T-helper 2 cell treated with Interferon-gamma antibody and Interleukin-4, amounts not matched to agents 100 ng/mL and 5 ng/mL, for 36 hours (primary cell): ENCODE measurements at regions not wholly inside any gene's neighbourhood (a gene's known extent, or its start where the extent isn't known, plus 50 kb on each side); places are given as distances from the start of the nearest gene placed in this dataset.

ENCODE experiments used
- intact Hi-C: fragments of 100-400 bp; cut with micrococcal nuclease; formaldehyde crosslinking; loops from one replicate; pipeline ENCODE4 v1.15.1; 2023

- intact Hi-C loops = no loop called here
These were observed 302.7 kb upstream of the ZFP64 start for GRCh38 chr20:52494244-52494643.

DNA sequence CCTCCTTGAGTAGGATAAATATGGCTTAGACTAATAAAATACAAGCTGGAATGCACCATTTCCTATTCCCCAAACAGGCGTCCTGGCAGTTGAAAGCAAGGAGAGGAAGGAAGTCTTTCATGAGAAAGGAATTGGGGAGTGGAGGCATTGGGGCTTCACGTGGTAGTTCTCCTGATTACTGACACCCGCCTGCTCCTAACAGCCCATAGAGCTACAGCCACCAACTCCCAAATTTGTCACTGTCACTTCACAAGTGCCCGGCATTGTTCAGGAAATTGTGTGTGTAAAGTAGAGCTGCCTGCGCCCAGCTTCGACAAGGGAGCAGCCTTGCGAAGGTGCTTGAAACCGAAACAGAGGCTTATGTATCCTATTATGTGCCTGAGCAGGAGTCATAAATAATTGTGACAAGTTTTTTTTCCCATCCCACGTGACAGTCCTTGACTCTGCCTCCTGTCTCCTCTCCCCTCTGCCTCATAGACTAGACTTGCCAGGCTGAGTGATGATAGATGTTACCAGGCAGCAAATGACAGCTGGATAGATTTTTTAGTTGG, 301.7 kb upstream of the ZFP64 start:
- intact Hi-C loops = no loop called here

GRCh38 chr20:52490711-52491430, 299.3 kb upstream of the ZFP64 start:
- intact Hi-C loops = no loop called here

- intact Hi-C loops = no loop called here
These were observed 292.9 kb upstream of the ZFP64 start for GRCh38 chr20:52484438-52484837.

DNA sequence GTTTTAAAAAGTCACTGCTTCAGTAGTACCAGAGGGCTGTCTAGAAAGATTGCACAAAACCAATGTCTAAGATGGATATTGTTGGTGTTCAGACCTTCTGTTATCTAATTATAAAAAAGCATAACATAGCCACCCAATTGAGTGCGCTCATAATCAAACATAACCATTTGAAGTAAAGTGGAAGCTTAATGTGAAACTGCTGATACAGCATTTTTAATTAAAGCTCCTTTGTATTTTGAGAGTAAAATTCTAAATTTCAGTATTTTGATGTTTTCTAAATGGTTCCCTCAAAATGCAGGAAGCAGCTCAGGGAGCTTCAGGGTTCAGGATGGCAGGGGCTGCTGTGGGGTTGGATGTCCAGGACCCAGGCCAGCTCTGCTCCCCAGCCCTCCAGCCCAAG, 291.8 kb upstream of the ZFP64 start:
- intact Hi-C loops = no loop called here

- intact Hi-C loops = no loop called here
These were observed 290.5 kb upstream of the ZFP64 start for GRCh38 chr20:52482044-52482443.

DNA sequence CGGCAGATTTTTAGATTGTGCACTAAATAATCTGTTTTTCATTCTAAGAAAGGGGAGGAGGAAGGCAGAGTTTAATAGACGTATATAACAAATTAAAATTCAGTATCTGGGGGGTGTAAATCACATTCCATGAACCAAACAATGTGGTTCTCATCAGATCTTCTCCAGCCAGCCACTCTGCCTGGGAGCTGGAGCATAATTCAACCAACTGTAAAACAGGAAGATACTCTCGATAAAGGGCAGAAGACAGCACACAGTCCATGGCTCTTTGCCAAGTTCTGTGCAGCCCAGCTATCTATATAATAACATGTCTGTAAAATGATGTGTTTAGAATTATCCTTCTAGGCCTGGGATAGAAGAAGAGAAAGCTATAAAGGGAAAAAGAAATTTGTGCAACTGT, 289.9 kb upstream of the ZFP64 start:
- intact Hi-C loops = no loop called here

GRCh38 chr20:52476074-52476750, 284.6 kb upstream of the ZFP64 start:
- intact Hi-C loops = no loop called here

DNA sequence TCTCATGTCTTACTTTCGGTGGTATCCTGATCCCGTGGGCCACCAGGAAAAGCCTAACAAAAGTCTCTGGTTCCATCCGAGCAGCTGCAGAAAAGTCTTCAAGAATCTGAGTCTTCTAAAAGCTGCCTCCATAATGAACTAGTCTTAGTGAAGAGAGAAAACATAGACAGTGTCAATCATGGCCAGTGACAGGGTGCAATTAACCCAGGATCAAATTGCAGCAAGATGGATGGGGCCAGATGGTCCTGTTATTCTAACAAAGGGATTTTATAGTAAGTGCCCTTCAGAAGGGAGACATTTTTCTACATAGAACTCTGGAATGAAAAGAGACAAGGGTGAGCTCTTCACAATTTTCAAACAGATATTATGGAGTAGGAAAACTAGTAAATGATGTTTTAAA, 281.6 kb upstream of the ZFP64 start:
- intact Hi-C loops = no loop called here

DNA sequence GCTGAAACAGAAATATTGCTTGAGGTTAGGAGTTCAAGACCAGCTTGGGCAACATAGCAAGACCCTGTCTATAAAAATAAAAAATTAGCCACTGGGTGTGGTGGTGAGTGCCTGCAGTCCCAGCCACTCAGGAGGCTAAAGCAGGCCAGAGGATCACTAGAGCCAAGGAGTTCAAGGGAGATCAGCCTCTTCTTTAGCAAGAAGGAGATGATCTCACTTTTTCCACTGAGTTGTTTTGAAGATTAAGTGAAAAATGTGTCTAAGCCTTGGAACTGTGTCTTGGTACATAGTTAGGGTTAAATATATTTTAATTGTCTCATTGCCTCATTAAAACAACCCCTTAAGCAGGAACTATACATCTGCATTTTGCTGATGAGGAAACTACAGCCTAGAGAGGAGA, 279.0 kb upstream of the ZFP64 start:
- intact Hi-C loops = no loop called here

DNA sequence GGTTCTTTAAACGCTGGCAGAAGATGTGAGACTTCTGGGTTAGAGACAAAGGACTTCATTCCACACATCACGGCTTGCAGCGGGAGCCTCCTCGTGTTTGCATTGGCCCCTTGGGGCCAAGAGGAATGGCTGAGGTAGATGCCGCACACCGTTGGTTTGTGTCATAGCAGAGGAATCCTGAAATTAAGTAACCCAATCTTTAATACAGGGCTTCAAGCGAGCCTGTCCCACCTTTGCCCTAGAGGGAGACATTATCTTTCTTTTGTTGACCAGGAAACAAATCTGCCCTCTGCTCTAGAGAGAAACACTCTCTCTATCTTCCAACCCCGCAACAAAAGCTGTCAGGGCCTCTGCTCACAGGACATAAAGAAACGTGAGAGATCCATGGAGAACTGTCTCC, 277.5 kb upstream of the ZFP64 start:
- intact Hi-C loops = no loop called here

DNA sequence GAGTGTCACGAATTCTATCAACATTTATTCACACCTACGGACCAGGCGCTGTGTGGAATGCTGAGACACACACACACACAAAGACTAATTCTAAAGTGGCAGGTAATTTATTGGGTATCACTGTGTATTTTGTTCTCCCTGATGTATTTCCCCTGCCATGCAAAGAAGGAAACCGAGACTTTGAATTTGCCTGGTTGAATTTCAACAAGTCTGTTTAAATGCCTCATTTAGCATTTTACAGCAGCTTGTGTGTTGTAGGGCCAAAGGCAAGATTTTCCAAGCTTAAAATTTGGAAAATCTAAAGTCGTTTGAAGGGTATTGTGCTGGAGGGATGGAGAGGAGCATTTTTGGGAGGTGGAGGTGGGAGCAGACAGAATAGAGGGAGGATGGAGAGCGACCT, 274.4 kb upstream of the ZFP64 start:
- intact Hi-C loops = no loop called here

DNA sequence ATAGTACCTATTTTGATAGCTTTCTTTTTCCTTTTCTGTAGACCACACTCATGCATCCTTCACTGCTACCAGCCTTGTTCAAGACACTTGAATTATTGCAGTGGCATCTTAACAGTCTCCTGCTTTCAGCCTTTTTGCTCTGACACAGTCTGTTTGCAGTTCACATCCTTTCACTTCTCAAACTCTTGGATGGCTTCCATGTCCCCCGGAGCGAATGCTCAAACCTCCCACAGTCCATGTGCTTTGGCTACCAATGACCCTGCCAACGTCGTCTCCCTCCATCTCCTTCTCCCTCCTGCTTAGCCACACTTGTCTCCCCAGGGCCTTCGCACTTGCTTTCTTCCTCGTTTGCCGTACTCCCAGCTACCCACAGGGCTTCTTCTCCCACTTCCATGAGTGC, 270.0 kb upstream of the ZFP64 start:
- intact Hi-C loops = no loop called here

- intact Hi-C loops = no loop called here
These were observed 267.6 kb upstream of the ZFP64 start for GRCh38 chr20:52459150-52459549.

DNA sequence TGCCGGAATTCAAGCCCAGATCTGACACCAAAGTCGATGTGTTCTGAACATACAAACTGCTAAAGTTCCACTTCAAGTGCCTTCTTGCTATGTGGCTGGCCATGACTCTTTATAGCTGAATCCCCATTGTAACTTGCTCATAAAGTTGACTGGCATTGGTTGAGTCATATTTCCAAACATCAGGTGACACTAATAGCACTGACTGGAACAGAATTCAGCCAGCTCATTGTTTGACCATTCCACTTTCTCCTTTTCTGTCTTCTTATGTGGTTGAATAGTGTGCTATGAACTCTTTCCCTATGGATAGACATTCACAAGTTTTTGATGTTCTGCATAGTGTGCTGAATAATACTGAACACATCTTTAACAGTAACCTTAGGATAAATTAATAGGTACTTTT, 266.2 kb upstream of the ZFP64 start:
- intact Hi-C loops = no loop called here

- intact Hi-C loops = no loop called here
These were observed 263.1 kb upstream of the ZFP64 start for GRCh38 chr20:52454660-52455059.

- intact Hi-C loops = no loop called here
These were observed 257.1 kb upstream of the ZFP64 start for GRCh38 chr20:52448513-52449232.

DNA sequence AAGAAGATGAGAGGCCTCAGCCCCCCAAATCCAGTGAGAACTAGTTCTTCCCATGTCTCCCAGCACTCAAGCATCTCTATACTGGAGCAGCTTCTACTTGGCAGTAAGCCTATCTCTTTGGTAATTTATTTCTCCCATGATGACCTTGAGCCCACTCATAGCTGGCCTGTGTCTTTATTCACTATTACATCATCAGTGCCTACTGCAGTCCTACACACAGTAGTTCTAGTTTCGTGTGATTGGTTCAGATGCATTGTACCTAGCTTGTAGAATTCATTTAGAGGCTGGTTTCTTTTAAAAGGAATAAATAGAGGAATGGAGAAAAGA, 255.6 kb upstream of the ZFP64 start:
- intact Hi-C loops = no loop called here

DNA sequence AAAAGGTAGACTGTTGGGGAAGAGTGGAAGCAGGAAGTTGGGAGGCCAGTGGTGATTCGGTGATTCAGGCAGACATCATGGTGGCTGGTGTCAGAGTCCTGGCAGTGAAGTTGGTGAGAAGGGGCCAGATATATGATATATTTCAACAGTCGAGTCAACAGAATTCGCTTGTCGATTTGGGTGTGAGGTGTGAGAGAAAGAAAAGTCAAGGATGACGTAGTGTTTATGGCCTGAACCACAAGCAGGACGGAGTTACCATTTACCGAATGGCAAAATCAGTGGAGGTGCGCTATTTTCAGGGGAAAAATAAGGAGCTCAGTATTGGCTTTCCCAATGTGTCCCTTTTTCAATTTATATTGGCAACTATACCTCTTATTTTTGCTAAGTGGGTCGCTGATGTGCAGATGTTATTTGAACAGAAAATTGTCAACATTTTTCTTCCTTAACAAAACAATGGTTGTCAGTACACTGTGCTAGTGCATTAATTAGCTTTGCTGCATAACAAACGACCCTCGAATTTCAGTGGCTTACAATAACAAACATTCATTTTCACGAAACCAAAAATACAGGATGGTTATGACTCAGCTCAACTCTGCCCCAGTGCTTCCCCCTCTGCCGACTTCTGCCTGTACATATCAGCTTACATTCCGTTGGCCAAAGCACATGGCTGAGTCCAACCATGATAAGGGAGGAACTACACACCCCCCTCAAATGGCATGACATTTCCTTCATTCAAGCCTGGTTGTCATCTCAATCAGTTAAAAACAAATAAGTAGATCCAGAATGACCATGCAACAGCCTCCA, 255.0 kb upstream of the ZFP64 start:
- intact Hi-C loops = no loop called here

- intact Hi-C loops = no loop called here
These were observed 252.9 kb upstream of the ZFP64 start for GRCh38 chr20:52444455-52444854.

- intact Hi-C loops = no loop called here
These were observed 252.3 kb upstream of the ZFP64 start for GRCh38 chr20:52443874-52444273.

DNA sequence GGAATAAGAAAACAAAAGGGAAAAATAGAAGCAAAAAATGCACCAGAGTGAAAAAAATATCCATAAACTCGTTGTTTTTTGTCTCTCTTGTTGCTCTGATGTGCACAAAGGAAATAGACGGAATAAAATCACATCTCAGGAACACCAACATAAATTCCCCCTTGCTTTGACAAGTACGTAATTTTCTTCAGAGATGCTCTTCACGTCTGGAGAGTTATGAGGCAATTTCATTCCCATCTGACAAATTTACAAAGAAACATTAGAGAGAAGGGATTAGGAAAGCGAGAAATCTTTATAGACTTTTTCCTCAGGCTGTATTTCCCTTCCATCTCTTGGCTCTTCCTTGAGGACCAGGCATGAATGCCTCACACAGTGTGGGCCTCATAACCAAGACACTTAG, 250.1 kb upstream of the ZFP64 start:
- intact Hi-C loops = no loop called here
